GM12801 (cell line): ENCODE measurements at regions not wholly inside any gene's neighbourhood (a gene's known extent, or its start where the extent isn't known, plus 50 kb on each side); places are given as distances from the start of the nearest gene placed in this dataset.

Experiments
- TF ChIP-seq, protein P1 (sequence below): IDR thresholded peaks from one replicate; pipeline ENCODE4 v1.5.1; 2011; ENCODE audit warnings: control low read depth; ENCODE audit not compliant: insufficient read length; ENCODE audit errors: extremely low read depth

DNA sequence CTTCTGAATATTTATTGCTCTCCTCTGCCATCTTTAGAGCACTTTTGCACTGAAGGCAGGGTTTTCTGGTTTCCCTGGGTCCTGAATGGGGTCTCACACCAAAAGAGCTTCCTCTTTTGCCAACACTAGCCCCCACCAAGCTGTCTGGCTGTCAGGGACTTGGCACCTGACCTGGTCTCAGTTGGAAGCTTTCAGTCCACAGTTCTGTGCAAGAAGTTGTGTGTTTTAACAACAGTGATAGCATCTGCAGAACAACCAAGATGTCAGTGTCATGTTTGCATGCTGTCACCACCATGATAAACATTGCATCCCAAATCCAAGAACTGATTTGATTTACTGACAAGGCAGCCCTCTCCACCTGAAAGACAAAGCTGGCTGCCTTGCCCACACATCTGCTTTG, 448.5 kb upstream of the CCL2 start:
- TF ChIP-seq, protein P1, sequence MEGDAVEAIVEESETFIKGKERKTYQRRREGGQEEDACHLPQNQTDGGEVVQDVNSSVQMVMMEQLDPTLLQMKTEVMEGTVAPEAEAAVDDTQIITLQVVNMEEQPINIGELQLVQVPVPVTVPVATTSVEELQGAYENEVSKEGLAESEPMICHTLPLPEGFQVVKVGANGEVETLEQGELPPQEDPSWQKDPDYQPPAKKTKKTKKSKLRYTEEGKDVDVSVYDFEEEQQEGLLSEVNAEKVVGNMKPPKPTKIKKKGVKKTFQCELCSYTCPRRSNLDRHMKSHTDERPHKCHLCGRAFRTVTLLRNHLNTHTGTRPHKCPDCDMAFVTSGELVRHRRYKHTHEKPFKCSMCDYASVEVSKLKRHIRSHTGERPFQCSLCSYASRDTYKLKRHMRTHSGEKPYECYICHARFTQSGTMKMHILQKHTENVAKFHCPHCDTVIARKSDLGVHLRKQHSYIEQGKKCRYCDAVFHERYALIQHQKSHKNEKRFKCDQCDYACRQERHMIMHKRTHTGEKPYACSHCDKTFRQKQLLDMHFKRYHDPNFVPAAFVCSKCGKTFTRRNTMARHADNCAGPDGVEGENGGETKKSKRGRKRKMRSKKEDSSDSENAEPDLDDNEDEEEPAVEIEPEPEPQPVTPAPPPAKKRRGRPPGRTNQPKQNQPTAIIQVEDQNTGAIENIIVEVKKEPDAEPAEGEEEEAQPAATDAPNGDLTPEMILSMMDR: no peak

DNA sequence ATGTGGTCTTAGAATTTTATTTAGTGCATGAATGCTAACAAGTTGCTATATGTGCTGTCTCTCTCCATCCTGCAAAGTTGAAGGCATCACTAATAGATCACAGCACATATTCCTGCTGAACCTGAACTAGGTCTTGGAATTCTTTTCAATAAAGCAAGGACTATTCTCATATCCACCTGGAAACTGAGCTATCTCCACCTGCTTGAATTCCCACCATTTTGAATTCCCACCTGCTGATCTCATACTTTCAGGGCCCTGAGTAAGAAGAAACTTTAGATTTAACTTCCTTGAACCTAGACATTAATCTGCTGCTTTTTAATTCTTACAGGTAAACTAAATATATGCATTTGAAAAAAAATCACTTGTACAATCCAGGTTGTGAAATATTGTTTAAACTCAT, 445.3 kb upstream of the CCL2 start:
- TF ChIP-seq, protein P1: no peak

DNA sequence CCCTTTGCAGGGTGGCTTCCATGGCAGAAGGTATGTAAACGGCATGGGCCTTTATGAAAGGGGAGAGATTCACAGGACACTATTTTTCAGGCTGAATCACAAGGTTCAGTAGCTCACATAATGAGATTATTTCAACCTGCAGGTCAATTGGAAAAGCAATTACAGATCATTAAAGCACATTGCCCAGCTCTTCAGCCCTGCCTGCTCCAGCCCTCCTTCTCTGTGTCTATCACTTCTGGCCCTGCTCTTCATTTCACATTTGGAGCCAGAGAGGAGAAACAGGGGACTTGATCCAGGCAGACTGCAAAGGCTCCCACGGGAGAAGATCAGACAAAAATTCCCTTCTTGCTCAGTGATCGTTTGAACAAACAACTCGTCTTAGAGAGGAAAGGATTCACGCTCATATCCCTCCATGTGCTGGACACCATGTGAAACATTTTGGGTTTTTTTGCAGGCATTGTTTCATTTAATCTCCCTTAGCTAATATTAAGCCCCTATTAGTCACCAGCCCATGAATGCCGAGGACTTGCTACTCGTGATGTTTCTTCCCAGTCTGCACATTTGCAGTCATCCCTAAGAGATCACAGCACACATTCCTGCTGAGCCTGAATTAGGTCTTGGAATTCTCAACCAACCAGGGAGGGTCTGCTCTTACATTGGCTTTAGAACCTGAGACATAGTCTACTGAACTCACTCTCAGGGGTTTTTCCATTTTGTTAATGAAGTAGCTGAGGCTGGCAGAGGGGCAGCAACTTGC, 443.9 kb upstream of the CCL2 start:
- TF ChIP-seq, protein P1: no peak

- TF ChIP-seq, protein P1: no peak
These were observed 443.0 kb upstream of the CCL2 start for GRCh38 chr17:33811984-33812577.

DNA sequence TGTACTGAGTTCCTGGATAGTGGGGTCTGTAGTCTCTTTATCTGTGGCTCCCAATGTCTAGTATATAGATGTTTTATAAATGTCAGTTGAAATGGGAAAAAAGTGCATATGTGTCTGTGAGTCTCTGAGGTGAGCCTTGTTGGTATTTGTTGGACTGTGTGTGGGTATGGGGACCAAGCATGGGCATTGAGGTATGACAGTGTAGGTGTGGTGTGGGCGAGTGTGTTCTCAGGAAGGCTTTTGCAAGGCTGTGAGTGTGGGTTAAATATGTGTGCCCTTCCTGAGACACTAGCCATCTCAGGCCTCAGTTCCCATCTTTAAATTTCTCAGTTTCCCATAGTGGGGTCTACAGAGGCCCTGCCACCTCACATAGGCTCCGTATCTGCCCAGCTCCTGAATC, 440.2 kb upstream of the CCL2 start:
- TF ChIP-seq, protein P1: no peak

DNA sequence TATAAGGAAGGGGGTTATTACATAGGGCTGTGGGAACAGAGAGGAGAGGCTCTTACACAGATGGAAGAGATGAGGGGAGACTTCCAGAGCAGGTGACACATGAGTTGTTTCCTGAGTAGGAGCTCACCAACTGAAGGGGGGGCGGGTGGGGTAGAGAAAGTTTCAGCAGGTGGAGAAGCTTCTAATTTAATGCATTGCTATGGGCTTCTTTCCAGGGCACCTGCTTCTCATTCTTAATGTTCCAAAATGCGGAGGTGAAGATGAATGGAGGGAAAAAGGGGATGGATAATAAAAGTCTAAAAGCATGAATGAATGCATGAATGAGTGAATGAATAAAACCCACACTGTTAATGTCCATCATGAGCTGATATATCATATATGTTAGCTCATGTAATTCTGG, 439.0 kb upstream of the CCL2 start:
- TF ChIP-seq, protein P1: no peak

GRCh38 chr17:33816842-33817617, 438.1 kb upstream of the CCL2 start:
- TF ChIP-seq, protein P1: no peak
